NCI-H128 (cell line): ENCODE measurements at regions not wholly inside any gene's neighbourhood (a gene's known extent, or its start where the extent isn't known, plus 50 kb on each side); places are given as distances from the start of the nearest gene placed in this dataset.

Experiments
- DNase-seq: peaks from one replicate; lab custom pipeline; 2025; ENCODE audit not compliant: unreplicated experiment; lab: John Stamatoyannopoulos, UW

DNA sequence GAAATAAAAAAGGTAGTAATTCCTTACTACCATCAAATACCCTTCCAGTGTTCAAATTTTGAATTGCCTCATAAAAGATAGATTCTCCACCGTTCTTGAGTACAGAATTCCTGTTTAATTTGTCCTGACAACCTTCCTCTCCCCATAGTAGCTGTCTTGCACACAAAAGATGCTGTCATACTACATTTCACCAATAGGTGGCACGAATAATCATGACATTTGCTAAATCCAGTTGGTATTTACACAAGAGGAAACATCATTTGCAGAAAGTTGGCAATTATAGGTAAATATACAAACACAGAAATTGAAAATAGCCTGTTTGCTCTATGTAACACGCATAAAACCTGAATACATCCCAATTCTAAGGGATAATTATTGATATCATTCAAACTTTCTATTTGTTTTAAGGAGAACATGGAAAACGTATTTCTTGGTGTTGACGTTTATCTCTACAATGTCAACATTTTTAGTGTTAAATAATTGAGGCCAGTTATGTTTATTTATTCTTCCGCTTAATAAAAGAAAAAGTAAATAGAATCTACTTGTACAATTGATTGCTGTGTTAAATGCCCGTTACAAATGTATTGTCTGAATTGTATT, 58.3 kb upstream of the CLDN10 start:
- no peak for DNase-seq

- DNase-seq, result no peak
These were observed 56.0 kb upstream of the CLDN10 start for GRCh38 chr13:95496485-95496884.

- no peak for DNase-seq
These were observed 55.1 kb upstream of the CLDN10 start for GRCh38 chr13:95497381-95497807.

DNA sequence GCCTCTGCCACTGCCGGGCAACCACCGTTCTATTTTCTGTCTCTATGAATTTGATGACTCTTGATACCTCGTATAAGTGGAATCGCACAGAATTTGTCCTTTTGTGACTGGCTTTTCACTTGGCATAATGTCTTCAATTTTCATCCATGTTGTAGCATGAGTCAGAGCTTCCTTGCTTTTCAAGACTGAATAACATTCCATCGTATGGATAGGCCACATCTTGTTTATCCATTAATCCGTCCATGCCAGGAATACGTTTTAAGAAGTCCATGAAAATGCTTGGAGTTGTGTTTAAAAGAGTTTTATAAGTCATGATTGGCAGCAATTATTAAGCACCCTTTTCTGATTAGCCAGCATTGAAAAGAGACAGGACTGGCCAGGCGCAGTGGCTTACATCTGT, 53.6 kb upstream of the CLDN10 start:
- DNase-seq, result no peak

- DNase-seq, result no peak
These were observed 52.5 kb upstream of the CLDN10 start for GRCh38 chr13:95499811-95500712.

GRCh38 chr13:95502216-95502615, 50.3 kb upstream of the CLDN10 start:
- DNase-seq, result no peak
